SK-MEL-5 (cell line): ENCODE measurements at regions not wholly inside any gene's neighbourhood (a gene's known extent, or its start where the extent isn't known, plus 50 kb on each side); places are given as distances from the start of the nearest gene placed in this dataset.
"Not testable (repeated sequence)": the region's sequence is repeated elsewhere in the genome, so short reads cannot be mapped to it uniquely, and the experiment has no call there.

ENCODE experiments used
- DNase-seq: peaks from one replicate; pipeline ENCODE4 v3.0.0-alpha.2; 2016; ENCODE audit warnings: low read depth, low spot score
- in situ Hi-C: cut with HindIII; loops from 2 replicates; pipeline ENCODE4 v1.10.0; 2016; ENCODE audit warnings: low sequenced_read_pairs, high pct_unique_total_duplicates, low pct_unique_long_range_greater_than_20kb

DNA sequence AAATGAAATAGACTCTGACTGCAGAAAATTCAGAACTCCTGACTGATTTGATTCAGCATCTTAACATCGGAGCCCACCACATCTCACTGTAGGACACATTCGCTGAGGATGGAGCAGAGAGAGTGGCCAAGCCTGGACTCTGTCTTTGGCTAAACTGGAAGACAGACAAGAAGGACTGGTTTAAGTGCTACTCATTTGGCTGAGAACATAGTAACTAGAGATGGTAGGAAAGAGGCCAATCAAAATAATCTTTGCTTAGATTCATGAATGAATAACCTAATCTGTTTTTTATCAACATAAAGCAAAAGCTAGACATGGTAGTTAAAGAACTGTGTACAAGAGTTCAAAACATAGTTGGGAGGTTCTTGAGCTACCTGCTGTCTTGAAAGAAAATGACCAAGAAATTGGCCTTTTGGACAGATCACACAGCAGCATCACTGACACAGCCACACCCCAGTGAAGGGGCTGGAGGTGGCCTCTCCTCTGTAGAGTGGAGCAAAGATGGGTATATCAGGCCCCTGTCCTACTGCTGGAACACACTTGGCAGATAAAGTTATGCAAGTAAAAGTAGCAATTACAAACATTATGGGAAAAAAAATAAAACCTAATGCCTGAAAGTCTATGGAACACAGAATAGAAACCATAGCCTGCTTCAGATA, 87.1 kb upstream of the NT5E start:
- no peak for DNase-seq
- in situ Hi-C loops = no loop called here

DNA sequence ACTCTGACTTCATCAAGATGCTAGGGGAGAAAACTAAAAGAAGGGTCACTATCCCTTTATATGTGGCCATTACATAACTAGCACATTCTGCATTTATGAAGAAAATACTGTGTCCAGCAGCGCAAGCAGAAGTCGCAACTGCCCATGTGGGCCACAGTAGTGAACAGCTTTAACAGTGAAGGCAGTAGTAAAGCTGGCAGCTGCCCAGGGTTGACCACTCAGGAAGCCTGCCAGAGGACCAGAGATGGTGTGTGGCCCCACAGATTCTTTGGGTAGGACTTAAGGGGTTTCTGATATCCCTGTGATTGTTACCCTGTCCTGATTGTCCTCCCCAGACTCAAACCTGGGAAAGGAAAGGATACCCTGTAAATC, 88.3 kb upstream of the NT5E start:
- no peak for DNase-seq
- in situ Hi-C loops = no loop called here

DNA sequence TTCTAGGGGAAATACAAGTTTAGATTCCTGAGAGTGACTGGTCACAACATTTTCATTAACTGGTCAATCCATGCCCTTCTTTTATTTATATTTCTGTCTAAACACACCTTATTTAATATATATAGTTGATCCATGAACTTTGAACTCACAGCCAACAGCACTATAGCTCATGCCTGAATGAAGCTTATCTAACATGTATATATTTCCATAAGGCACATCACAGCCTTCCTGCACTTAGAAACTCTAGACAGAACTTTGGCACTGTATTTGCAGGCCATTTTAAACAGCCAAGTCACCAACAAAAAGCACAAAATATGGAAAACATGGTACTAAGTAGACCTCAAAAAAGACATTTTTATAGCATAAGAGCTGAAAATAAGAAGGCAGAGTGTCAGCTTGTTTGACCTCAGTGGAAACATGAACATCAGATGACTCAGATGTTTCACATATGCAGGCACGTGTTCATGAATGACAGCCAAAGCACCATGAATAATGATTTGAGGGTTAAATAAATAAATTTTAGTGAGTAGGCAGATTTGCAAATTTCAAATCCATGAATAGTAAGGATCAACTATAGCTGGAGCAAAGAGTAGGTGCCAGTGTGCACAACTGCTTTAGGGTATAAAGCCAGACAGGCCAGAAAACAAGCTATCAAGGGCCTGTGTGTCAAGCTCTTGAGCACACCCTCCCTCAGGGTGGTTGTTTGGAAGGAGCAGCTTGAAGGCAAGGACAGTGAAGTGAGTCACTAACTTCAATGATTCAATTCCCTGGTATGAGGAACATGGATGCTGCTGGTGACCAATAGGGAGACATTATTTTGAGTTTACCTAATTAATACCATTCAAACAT, 88.9 kb upstream of the NT5E start:
- DNase-seq = peak; percentile 28
- in situ Hi-C loops = no loop called here

DNA sequence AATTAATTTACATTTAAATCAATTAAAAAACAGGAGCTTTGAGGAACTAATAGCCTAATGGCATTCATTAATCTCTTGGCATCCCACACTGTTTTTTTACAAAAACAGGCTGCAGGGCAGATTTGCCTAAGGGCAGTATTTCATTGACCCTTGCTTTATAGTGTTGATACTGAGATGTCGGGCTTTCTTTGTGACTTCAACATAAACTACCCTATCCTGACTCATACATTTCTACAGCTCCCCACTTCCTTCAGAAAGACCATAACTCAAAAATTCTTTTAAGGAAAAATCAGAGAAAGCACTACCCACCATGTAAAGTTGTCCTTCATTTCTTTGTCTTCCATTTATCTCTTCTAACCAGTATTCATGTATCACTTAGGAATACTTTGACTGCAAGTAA, 92.2 kb upstream of the NT5E start:
- no peak for DNase-seq
- in situ Hi-C loops = no loop called here

DNA sequence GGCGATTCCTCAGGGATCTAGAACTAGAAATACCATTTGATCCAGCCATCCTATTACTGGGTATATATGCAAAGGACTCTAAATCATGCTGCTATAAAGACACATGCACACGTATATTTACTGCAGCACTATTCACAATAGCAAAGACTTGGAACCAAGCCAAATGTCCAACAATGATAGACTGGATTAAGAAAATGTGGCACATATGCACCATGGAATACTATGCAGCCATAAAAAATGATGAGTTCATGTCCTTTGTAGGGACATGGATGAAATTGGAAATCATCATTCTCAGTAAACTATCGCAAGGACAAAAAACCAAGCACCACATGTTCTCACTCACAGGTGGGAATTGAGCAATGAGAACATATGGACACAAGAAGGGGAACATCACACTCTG, 93.1 kb upstream of the NT5E start:
- in situ Hi-C loops, DNase-seq: not testable (repeated sequence)

DNA sequence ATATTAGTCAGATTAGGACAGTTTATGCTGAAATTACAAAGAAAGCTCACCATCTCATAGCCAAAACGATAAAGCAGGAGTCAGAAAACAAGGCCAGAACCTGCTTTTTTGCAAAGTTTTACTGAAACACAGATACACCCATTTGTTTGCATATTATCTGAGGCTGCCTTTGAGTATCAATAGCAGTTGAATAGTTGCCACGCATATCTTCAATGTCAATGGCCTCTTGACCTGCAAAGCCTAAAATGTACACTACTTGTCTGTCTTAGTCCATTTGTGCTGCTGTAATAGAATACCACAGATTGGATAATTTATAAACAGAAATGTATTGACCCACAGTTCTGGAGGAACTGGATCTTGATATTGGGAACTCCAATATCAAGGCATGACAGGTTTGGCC, 94.1 kb upstream of the NT5E start:
- no peak for DNase-seq
- in situ Hi-C loops = no loop called here

DNA sequence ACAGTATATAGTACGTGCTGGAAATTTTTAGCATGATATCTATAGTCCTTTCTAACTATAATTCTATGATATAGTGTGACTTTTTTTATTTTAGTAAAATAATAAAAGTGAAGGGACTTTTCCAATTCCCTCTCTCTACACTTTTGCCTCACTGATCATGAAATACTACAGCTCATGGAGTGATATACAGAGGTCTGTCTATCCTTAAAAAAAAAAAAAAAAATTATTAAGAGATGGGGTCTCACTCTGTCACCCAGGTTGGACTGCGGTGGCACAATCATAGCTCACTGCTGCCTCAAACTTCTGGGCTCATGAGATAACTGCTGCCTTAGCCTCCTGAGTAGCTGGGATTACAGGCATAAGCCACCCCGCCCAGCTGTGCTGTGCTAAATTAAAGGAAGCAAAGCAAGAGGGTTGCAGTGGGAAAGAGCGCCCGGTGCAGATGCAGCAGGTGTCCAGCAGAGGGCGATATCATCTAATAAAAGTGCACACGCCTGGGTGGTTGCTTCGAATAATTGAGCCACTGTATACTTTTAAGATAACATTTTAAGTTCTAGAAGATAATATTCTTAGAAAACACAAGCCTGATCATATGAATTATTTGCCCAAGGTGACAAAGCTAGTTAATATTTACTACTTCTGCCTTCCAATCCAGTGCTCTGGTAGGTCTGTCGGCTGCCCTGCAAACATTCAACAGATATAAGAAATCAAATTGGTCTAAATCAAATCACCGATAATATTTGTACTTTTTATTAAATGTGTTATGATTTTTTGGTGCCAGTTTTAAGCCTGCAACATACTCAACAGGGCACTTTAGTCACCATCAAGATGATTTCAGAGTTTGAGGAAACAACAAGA, 94.9 kb upstream of the NT5E start:
- DNase-seq = peak; percentile 69
- in situ Hi-C loops = no loop called here

DNA sequence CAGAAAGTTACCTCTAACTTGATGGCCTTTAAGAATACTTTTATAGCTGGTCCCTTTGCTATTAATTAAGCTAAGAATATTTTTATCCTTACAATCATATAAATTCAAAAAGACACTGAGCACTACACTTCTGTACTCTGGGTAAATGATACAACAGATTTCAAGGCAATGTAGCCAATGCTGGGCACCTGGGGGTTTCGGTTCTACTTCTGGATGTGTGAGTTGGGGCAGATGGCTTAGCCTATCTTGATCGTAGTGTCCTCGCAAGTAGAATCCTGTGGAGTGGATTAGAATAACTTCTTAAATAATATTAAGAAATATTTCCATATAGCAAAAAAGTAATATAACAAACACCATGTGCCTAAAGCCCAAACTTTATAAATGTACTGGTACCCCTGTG, 96.9 kb upstream of the NT5E start:
- no peak for DNase-seq
- in situ Hi-C loops = no loop called here

DNA sequence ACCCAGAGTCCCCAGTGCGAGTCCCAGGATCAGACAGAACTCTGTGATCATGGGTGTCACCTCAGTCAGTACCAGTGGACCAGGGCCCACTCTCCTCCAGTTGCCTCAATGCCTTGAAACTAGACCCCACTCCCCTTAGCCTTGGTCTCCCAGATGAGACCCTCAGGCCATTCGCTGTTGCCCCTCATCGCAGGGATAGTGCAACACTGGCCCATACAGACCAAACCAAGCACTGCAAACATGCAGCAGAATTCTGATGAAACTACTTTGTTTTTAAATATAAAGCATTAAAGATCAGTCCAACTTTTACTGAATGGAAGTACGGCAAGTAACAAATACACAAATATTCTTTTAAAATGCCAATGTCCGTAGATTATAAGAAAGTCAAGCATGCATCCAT, 101.2 kb upstream of the NT5E start:
- no peak for DNase-seq
- in situ Hi-C loops = no loop called here

DNA sequence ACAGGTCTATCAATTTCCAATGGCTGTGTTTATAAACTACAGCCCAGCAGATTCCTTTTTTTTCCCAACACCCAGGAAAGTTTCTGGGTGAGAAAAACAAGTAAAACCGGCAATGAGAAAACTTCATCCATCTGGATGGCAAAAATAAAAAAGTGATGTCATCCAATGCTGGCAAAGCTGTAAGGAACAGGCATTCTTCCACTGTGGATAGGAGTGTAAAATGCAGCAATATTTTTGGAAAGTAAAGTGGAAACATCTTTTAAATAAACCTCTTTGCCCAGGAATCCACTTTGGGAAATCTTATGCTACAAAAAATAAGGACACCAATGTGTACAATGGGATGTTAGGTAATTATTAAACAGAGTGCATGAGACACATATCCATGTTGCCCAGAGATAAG, 102.1 kb upstream of the NT5E start:
- in situ Hi-C loops = no loop called here
- no peak for DNase-seq

DNA sequence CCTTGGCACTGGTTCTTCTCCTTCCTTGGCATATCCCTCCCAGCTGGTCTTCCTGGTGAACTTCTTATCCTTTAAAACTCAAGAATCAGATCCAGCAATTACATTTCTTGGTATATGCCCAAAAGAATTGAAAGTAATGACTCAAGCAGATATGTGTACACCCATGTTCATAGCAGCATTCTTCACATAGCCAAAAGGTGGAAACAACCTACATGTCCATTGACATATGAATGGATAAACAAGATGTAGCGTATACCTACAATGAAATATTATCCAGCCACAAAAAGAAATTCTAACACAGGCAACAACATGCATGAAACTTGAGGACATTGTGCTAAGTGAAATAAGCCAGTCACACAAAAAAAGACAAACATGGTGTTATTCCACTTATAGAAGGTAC, 103.7 kb upstream of the NT5E start:
- in situ Hi-C loops = no loop called here
- no peak for DNase-seq

DNA sequence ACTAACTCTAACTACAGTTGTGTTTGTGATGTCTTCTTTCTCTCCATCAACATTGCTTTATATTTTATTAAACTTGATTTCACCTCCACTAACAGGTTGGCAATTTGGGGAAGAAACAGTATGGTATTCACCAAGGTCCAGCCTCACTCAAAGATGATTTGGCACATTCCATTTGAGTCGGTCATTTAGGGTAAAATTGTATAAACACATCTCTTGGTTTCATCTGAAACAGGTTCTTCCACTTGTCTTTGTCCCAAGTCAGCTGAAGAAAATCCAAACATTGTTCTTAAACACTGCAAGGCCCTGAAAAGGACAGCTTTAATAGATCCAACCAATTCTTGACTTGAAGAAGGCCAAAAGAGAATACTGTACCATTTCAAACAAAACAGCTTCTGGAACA, 104.9 kb upstream of the NT5E start:
- in situ Hi-C loops = no loop called here
- DNase-seq = no peak

DNA sequence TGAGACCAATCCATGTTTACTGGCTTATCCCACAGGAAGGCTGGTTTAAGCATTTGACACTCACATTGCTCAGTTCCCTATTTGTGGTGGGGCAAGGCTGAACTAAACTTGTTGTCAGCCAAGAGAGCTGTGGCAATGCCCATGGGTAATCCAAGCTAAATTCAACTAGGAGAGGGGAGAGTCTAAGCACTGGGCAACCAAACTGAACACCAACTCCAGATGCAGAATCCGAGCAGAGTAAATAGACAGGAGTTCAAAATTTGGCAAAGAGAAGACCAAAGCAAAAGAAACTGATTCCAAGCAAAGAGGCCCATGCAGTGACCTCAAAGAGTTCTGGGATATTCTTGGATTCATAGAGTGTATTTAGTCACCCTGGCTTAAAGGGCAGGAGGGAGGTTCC, 106.5 kb upstream of the NT5E start:
- in situ Hi-C loops = no loop called here
- no peak for DNase-seq

DNA sequence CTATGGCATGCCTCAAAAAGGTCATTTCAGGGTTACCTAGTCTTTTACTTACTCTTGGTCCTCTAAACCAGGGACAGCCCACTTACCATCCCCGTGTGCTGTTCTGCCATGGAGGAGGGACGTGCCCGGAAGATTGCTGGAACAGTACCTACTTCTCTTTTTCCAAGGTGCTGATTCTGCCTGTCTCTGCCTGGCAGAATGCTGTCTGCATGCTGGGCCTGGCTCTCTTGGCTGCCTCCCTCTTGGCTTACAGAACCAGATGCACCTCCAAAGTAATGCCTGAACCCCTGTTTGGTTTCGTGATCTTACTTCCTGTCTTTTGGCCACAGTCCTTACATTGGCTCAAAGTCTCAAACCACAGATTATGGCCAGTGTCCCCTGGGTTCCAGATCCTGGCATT, 120.7 kb upstream of the NT5E start:
- in situ Hi-C loops = no loop called here
- DNase-seq = no peak

DNA sequence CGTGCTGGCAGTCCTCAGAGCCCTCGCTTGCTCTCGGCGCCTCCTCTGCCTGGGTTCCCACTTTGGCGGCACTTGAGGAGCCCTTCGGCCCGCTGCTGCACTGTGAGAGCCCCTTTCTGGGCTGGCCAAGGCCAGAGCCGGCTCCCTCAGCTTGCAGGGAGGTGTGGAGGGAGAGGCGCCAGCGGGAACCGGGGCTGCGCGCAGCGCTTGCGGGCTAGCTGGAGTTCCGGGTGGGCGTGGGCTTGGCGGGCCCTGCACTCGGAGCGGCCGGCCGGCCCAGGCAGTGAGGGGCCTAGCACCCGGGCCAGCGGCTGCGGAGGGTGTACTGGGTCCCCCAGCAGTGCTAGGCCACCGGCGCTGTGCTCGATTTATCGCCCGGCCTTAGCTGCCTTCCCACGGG, 124.1 kb upstream of the NT5E start:
- DNase-seq, in situ Hi-C loops: not testable (repeated sequence)

DNA sequence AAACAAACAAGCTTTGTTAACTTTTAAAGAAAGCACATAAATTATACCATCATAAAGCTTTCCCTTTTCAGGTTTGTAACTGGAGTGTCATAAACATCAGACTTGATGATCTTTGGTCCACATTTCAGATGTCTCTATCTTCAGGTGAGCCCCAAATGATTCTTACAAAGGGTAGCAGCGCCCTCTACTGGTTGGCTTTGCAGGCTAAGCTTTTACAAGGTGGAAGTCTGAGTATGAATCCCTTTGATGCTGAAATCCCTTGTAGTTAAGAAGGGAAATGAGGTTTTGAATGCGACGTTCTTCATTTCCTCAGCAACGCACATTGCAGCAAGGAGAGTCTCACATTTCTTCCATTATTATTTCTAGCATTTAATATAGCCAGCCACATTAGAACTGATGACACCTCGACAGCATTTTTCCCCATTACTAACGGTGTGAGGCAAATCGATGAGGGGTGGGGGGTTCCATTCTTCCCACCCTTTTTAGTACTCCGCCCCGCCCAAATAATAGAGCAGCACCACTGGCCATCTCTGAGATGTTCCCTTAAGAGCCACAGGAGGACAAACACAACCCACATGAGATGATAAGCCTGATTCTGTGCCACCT, 126.3 kb upstream of the NT5E start:
- in situ Hi-C loops = no loop called here
- DNase-seq = peak; percentile 84

DNA sequence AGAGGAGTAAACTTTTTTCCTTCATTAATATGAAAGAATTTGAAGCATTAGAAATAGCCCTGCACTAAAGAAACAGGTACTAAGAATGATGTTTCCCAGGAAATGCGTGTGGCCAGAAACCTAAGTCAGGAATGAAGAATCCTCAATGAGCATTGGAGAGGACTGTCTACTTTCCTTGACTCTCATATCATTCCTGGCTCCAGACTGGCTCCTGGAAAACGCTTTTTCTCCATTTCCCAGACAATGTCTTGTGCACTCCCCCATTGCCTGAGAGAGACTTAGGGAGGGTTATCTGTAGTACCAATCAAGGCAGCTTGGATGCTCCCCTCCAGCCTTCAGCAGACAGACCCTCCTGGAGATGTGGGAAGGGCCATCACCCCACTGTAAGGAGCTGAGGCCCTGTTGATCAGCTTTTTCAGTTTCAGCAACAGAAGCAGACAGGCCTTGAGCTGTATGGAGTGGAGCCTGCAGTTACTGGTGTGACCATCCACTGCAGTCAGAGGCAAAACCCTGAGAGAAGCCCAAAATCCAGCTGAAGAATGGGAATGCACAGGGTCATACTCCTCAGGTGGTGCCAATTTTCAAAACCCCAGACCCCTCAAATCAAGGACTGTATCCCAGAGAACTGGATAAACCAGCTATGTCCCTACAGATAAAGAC, 127.3 kb upstream of the NT5E start:
- in situ Hi-C loops = no loop called here
- DNase-seq = no peak

DNA sequence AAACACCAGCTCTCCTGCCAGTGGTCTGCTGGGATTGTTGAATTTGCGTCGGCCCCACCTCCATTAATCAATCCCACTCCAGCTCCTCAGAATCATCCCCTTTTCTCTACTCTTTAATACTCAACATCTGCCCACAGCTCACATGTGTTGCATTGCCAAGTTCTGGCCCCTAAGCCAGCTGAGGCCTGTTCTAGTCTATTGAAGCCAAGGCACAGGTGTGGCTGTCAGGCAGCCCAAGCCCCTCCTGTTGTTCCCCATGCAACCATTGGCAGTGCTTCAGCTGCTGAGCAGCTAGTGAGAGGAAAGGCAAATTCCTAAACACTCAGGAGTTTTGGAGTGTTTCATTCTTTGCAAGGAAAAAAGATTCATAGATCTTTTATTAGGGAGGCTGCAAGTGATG, 128.0 kb upstream of the NT5E start:
- no peak for DNase-seq
- in situ Hi-C loops = no loop called here
